ENCODE measurements at regions not wholly inside any gene's neighbourhood (a gene's known extent, or its start where the extent isn't known, plus 50 kb on each side); places are given as distances from the start of the nearest gene placed in this dataset.

DNA sequence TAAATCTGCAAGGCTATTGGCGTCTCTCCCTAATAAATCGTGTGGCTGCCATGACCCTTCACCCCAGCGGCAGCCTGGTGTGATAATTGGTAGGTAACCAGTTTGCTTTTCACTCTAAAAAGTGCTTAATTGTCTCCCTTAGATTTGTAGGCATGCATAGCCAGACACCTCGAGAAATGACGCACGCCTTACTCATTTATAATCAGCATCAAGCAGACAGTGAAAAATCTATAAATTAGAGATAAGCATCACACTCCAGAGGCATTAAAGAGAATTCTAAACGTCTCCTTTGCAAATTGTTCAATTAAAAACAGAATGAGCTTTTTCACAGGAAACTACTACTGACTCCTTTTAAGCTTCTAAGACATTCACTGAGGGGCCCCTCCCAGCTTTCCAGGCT is 110.2 kb upstream of the RPS6KA2 start:
- TF ChIP-seq, protein P1, sequence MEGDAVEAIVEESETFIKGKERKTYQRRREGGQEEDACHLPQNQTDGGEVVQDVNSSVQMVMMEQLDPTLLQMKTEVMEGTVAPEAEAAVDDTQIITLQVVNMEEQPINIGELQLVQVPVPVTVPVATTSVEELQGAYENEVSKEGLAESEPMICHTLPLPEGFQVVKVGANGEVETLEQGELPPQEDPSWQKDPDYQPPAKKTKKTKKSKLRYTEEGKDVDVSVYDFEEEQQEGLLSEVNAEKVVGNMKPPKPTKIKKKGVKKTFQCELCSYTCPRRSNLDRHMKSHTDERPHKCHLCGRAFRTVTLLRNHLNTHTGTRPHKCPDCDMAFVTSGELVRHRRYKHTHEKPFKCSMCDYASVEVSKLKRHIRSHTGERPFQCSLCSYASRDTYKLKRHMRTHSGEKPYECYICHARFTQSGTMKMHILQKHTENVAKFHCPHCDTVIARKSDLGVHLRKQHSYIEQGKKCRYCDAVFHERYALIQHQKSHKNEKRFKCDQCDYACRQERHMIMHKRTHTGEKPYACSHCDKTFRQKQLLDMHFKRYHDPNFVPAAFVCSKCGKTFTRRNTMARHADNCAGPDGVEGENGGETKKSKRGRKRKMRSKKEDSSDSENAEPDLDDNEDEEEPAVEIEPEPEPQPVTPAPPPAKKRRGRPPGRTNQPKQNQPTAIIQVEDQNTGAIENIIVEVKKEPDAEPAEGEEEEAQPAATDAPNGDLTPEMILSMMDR (IDR thresholded peaks at IDR 0.05) = no peak
- no peak for TF ChIP-seq ZFX (IDR thresholded peaks at IDR 0.05; ENCODE audit: borderline replicate concordance)

Data from 22Rv1 (cell line).